LNCAP (cell line): ENCODE measurements at regions not wholly inside any gene's neighbourhood (a gene's known extent, or its start where the extent isn't known, plus 50 kb on each side); places are given as distances from the start of the nearest gene placed in this dataset.

ENCODE experiments used
- TF ChIP-seq, protein P1 (sequence below): fragments of 450-650 bp; IDR thresholded peaks from 2 replicates; pipeline ENCODE4 v1.5.1; 2017; ENCODE audit warnings: mild to moderate bottlenecking

- TF ChIP-seq, protein P1, sequence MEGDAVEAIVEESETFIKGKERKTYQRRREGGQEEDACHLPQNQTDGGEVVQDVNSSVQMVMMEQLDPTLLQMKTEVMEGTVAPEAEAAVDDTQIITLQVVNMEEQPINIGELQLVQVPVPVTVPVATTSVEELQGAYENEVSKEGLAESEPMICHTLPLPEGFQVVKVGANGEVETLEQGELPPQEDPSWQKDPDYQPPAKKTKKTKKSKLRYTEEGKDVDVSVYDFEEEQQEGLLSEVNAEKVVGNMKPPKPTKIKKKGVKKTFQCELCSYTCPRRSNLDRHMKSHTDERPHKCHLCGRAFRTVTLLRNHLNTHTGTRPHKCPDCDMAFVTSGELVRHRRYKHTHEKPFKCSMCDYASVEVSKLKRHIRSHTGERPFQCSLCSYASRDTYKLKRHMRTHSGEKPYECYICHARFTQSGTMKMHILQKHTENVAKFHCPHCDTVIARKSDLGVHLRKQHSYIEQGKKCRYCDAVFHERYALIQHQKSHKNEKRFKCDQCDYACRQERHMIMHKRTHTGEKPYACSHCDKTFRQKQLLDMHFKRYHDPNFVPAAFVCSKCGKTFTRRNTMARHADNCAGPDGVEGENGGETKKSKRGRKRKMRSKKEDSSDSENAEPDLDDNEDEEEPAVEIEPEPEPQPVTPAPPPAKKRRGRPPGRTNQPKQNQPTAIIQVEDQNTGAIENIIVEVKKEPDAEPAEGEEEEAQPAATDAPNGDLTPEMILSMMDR = no peak
These were observed 571.2 kb downstream of the RAB28 start for GRCh38 chr4:12912896-12913418.

- TF ChIP-seq, protein P1 = no peak
These were observed 572.3 kb downstream of the RAB28 start for GRCh38 chr4:12911750-12912358.

- TF ChIP-seq, protein P1 = no peak
These were observed 581.4 kb downstream of the RAB28 start for GRCh38 chr4:12902735-12903134.

- TF ChIP-seq, protein P1 = no peak
These were observed 586.2 kb downstream of the RAB28 start for GRCh38 chr4:12897954-12898353.

- TF ChIP-seq, protein P1 = no peak
These were observed 590.1 kb downstream of the RAB28 start for GRCh38 chr4:12894062-12894461.

GRCh38 chr4:12889054-12889453, 595.1 kb downstream of the RAB28 start:
- TF ChIP-seq, protein P1 = no peak

GRCh38 chr4:12884846-12885796, 599.0 kb downstream of the RAB28 start:
- TF ChIP-seq, protein P1 = no peak
